HepG2 (cell line): ENCODE measurements at regions not wholly inside any gene's neighbourhood (a gene's known extent, or its start where the extent isn't known, plus 50 kb on each side); places are given as distances from the start of the nearest gene placed in this dataset.

Source experiments
- ATAC-seq: fragments of 200-7000 bp; cut with Tn5 transposase; 3 replicates; pipeline ENCODE4 v1.9.1; 2020; ENCODE audit warnings: mild to moderate bottlenecking, moderate library complexity
- BruUV-seq: library from RNA; stranded (reverse); fragments of 400-500 nt; replicated peaks from 2 replicates; lab custom pipeline; 2021; lab: Mats Ljungman, UMichigan
- CTCF ChIA-PET: fragments of 300-600 bp; formaldehyde crosslinking; extraction: SDS; loops from one replicate; lab custom pipeline; 2021; ENCODE audit warnings: low total read pairs, inconsistent platforms, low intra/inter-chr PET ratio; lab: Yijun Ruan, JAX
- POLR2A ChIA-PET: fragments of 350-600 bp; sonication (Branson Sonifier 250); formaldehyde crosslinking; loops from one replicate; lab custom pipeline; 2020; ENCODE audit warnings: antibody characterized with exemption, inconsistent platforms; lab: Yijun Ruan, JAX
- DNase-seq: peaks from one replicate; pipeline ENCODE4 v3.0.0-alpha.2; 2015; ENCODE audit warnings: low spot score
- FAIRE-seq: peaks from 3 replicates; lab custom pipeline; 2011; peaks lifted over from hg19 to GRCh38; lab: Jason Lieb, UNC
- H2AFZ ChIP-seq: one replicate; pipeline ENCODE4 v1.6.1; 2011; ENCODE audit warnings: low read length, inconsistent platforms
- H3K27ac ChIP-seq: fragments of 300-600 bp; 3 replicates; pipeline ENCODE4 v1.8.0; 2011; ENCODE audit warnings: mixed run types, mild to moderate bottlenecking, mixed read lengths, low read length, inconsistent platforms; ENCODE audit not compliant: insufficient read depth; ENCODE audit errors: extremely low read length
- H3K27me3 ChIP-seq, 2 experiments: fragments of 200-600 bp in 1 of 2; 2 replicates in 1 of 2; 3 replicates in 1 of 2; pipeline versions ENCODE4 v1.6.0 to v1.8.0; 2011; ENCODE audit warnings: low read length in 2 of 2, mild to moderate bottlenecking in 2 of 2, moderate library complexity in 2 of 2, inconsistent platforms in 1 of 2; ENCODE audit not compliant: insufficient read depth in 2 of 2, control insufficient read depth in 1 of 2
- H3K36me3 ChIP-seq, 2 experiments: fragments of 200-600 bp in 1 of 2; replicated peaks in 1 of 2; 2 replicates in 1 of 2; 3 replicates in 1 of 2; pipeline versions ENCODE4 v1.5.1 to v1.8.0; 2011; ENCODE audit warnings: low read length in 2 of 2, inconsistent platforms in 1 of 2; ENCODE audit not compliant: insufficient read depth in 2 of 2, control insufficient read depth in 1 of 2
- H3K4me1 ChIP-seq: 2 replicates; pipeline ENCODE4 v1.5.1; 2012; ENCODE audit warnings: low read length, inconsistent platforms; ENCODE audit not compliant: insufficient read depth
- H3K4me2 ChIP-seq: 2 replicates; pipeline ENCODE4 v1.6.0; 2011; ENCODE audit warnings: low read depth, low read length, inconsistent platforms
- H3K4me3 ChIP-seq, 3 experiments: fragments of 200-600 bp in 1 of 3; sonication (generic), shearing (Covaris generic) in 1 of 3; replicated peaks in 1 of 3; 2 replicates each; pipeline ENCODE4 v1.5.1; 2011 to 2016; ENCODE audit warnings: low read length in 3 of 3, inconsistent platforms in 2 of 3, low read depth in 2 of 3, mild to moderate bottlenecking in 2 of 3, control low read depth in 1 of 3, mixed read lengths in 1 of 3; ENCODE audit not compliant: insufficient read depth in 1 of 3
- H3K79me2 ChIP-seq: one replicate; pipeline ENCODE4 v1.6.1; 2011; ENCODE audit warnings: low read length, inconsistent platforms; ENCODE audit not compliant: insufficient read depth
- H3K9ac ChIP-seq: 2 replicates; pipeline ENCODE4 v1.6.0; 2011; ENCODE audit warnings: mild to moderate bottlenecking, low read depth, low read length, inconsistent platforms; ENCODE audit not compliant: insufficient read depth
- H3K9me3 ChIP-seq: 2 replicates; pipeline ENCODE4 v1.5.1; 2012; ENCODE audit warnings: mild to moderate bottlenecking, low read length
- H4K20me1 ChIP-seq: 2 replicates; pipeline ENCODE4 v1.6.0; 2011; ENCODE audit warnings: inconsistent platforms, mild to moderate bottlenecking, low read length, moderate library complexity; ENCODE audit not compliant: insufficient read depth
- FOXM1 ChIP-seq: sonication (generic); formaldehyde crosslinking; IDR thresholded peaks from 2 replicates; pipeline ENCODE4 v1.5.0; 2020; ENCODE audit warnings: missing genetic modification reagents
- MAFF ChIP-seq: IDR thresholded peaks from 2 replicates; pipeline ENCODE4 v1.6.1; 2011; ENCODE audit warnings: low read depth, low read length, improper control_type of control experiment
- MAFK ChIP-seq, 2 experiments: IDR thresholded peaks in 1 of 2; conservative IDR thresholded peaks in 1 of 2; 2 replicates each; pipeline ENCODE4 v1.6.1; 2011; ENCODE audit warnings: improper control_type of control experiment in 2 of 2, low read length in 2 of 2
- RARG ChIP-seq: sonication (generic); formaldehyde crosslinking; IDR thresholded peaks from 2 replicates; pipeline ENCODE4 v1.4.0; 2020; ENCODE audit warnings: low read depth, mild to moderate bottlenecking, missing genetic modification reagents
- RCOR2 ChIP-seq: IDR thresholded peaks from 2 replicates; pipeline ENCODE4 v1.6.1; 2016; ENCODE audit warnings: missing biosample characterization, missing genetic modification reagents
- ZSCAN31 ChIP-seq: sonication (generic); formaldehyde crosslinking; IDR thresholded peaks from 2 replicates; pipeline ENCODE4 v1.5.0; 2020; ENCODE audit warnings: low read depth, mild to moderate bottlenecking, missing genetic modification reagents
- WGBS: methylation state at CpG from one replicate; pipeline ENCODE4 v1.1.6; 2017; ENCODE audit warnings: low lambda C conversion rate; 5-methylcytosine and 5-hydroxymethylcytosine counted together
- in situ Hi-C: cut with HindIII; loops from 2 replicates; pipeline ENCODE4 v1.10.0; 2017; ENCODE audit warnings: low pct_unique_long_range_greater_than_20kb; ENCODE audit not compliant: extremely low pct_ligation_motif_present
- intact Hi-C: fragments of 100-400 bp; cut with micrococcal nuclease; formaldehyde crosslinking; loops from one replicate; pipeline ENCODE4 v1.10.0; 2022; ENCODE audit not compliant: unreplicated experiment
- TF ChIP-seq, protein P1 (sequence below): conservative IDR thresholded peaks from 2 replicates; pipeline ENCODE4 v1.6.1; 2018; ENCODE audit warnings: missing genetic modification reagents
- TF ChIP-seq, protein P2 (sequence below): sonication (generic); formaldehyde crosslinking; IDR thresholded peaks from 2 replicates; pipeline ENCODE4 v1.5.1; 2020; ENCODE audit warnings: mild to moderate bottlenecking, missing genetic modification reagents

DNA sequence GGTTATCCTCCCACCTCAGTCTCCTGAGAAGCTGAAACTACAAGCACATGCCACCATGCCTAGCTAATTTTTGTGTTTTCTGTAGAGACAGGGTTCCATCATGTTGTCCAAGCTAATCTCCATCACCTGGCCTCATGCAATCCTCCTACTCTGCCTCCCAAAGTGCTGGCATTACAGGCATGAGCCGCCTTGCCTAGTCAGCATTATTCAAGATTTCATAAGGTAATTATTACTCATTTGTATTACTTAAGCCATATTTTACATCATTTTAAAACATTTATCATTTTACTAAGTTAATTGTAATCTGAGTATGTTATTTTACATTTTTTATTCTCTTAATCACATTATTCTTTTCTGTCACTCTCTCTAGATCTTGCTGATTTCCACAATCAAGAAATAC is 1575.6 kb downstream of the NCAM2 start:
- no peaks in the 10 kb centered on the region for H4K20me1 ChIP-seq
- no peaks in the 10 kb centered on the region for H3K27me3 ChIP-seq
- TF ChIP-seq MAFF (peak; percentile 78), ZSCAN31 (no peak), RARG (CRISPR knock-in tag) (no peak), MAFK (conservative IDR thresholded peaks at IDR 0.05 in 1 of 2, IDR thresholded peaks at IDR 0.05 in 1 of 2; ENCODE audit: low read length in 2 of 2) (peak; percentile 74 to 86), FOXM1 (no peak), RCOR2 (CRISPR knock-in tag) (no peak)
- TF ChIP-seq, protein P1, sequence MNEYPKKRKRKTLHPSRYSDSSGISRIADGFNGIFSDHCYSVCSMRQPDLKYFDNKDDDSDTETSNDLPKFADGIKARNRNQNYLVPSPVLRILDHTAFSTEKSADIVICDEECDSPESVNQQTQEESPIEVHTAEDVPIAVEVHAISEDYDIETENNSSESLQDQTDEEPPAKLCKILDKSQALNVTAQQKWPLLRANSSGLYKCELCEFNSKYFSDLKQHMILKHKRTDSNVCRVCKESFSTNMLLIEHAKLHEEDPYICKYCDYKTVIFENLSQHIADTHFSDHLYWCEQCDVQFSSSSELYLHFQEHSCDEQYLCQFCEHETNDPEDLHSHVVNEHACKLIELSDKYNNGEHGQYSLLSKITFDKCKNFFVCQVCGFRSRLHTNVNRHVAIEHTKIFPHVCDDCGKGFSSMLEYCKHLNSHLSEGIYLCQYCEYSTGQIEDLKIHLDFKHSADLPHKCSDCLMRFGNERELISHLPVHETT (CRISPR knock-in tag) = no peak
- TF ChIP-seq, protein P2, sequence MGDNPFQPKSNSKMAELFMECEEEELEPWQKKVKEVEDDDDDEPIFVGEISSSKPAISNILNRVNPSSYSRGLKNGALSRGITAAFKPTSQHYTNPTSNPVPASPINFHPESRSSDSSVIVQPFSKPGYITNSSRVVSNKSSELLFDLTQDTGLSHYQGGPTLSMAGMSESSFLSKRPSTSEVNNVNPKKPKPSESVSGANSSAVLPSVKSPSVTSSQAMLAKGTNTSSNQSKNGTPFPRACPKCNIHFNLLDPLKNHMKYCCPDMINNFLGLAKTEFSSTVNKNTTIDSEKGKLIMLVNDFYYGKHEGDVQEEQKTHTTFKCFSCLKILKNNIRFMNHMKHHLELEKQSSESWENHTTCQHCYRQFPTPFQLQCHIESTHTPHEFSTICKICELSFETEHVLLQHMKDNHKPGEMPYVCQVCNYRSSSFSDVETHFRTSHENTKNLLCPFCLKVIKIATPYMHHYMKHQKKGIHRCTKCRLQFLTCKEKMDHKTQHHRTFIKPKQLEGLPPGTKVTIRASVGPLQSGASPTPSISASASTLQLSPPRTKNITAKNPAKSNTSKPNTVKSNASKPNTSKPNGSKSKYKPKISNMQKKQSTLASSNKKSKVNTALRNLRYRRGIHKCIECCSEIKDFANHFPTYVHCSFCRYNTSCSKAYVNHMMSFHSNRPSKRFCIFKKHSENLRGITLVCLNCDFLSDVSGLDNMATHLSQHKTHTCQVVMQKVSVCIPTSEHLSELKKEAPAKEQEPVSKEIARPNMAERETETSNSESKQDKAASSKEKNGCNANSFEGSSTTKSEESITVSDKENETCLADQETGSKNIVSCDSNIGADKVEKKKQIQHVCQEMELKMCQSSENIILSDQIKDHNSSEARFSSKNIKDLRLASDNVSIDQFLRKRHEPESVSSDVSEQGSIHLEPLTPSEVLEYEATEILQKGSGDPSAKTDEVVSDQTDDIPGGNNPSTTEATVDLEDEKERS (CRISPR knock-in tag) = no peak
- TF ChIP-seq, all 625 proteins: peak for 2
- Histone ChIP-seq H3K27ac (no peak overlapping the region), H3K4me2 (no peak overlapping the region), H3K4me3 (no peak overlapping the region), H3K79me2 (no peaks in the 10 kb centered on the region), H2AFZ (no peak overlapping the region), H3K9ac (no peak overlapping the region), H3K4me1 (no peaks in the 10 kb centered on the region), H3K9me3 (peaks cover 69% of the 10 kb centered on the region), H3K36me3 (no peaks in the 10 kb centered on the region)
- in situ Hi-C loops (no loop called here), intact Hi-C loops (no loop called here)
- 15% methylated on average over 1 of the region's 1 CpG for whole genome bisulfite sequencing
- no TSS peak for BruUV-seq
- POLR2A ChIA-PET = no interaction called here
- ATAC-seq = no peak
- CTCF ChIA-PET = no interaction called here
- no peak for DNase-seq
- no peak for FAIRE-seq
